Ovary (tissue), 7 donors: ENCODE measurements at regions not wholly inside any gene's neighbourhood (a gene's known extent, or its start where the extent isn't known, plus 50 kb on each side); places are given as distances from the start of the nearest gene placed in this dataset.

Experiments used
- DNase-seq, 5 donors: peaks; one replicate each; pipeline ENCODE4 v3.0.0-alpha.2; 2019 to 2020
- H3K27ac ChIP-seq, 2 donors: fragments of 200-600 bp; one replicate each; pipeline versions ENCODE4 v1.5.1 to v1.8.0; 2019 to 2022
- H3K27me3 ChIP-seq: fragments of 200-600 bp; one replicate; pipeline ENCODE4 v1.8.0; 2022
- H3K36me3 ChIP-seq: fragments of 200-600 bp; sonication (generic); one replicate; pipeline ENCODE4 v1.5.1; 2019
- H3K4me1 ChIP-seq: one replicate; pipeline ENCODE4 v1.8.1; 2013; ENCODE audit warnings: mild to moderate bottlenecking, moderate library complexity; ENCODE audit not compliant: insufficient read depth
- H3K4me3 ChIP-seq: fragments of 200-600 bp; sonication (generic); one replicate; pipeline ENCODE4 v1.5.1; 2017
- H3K9me3 ChIP-seq, 2 donors: fragments of 200-600 bp in 1 of 2; sonication (generic) in 1 of 2; one replicate each; pipeline versions ENCODE4 v1.5.1 to v1.8.1; 2013 to 2019; ENCODE audit warnings: mild to moderate bottlenecking in 1 of 2, moderate library complexity in 1 of 2
- CTCF ChIP-seq, 3 donors: fragments of 450-650 bp in 2 of 3; fragments of 200-600 bp in 1 of 3; IDR thresholded peaks; one replicate each; pipeline versions ENCODE4 v1.5.1 to v1.8.0; 2016 to 2022; ENCODE audit warnings: antibody characterized with exemption in 3 of 3, mild to moderate bottlenecking in 1 of 3
- EP300 ChIP-seq: sonication (generic); formaldehyde crosslinking; IDR thresholded peaks from one replicate; pipeline ENCODE4 v1.6.1; 2017; ENCODE audit warnings: antibody characterized with exemption
- POLR2A ChIP-seq: fragments of 450-650 bp; IDR thresholded peaks from one replicate; pipeline ENCODE4 v1.6.1; 2017; ENCODE audit warnings: antibody characterized with exemption, mild to moderate bottlenecking, moderate library complexity
- WGBS, 3 donors: extraction: QIAGEN DNeasy Blood & Tissue Kit in 1 of 3; methylation state at CpG; one replicate each; pipeline versions ENCODE4 v1.1.5 to v1.1.7; 2013 to 2017; 5-methylcytosine and 5-hydroxymethylcytosine counted together
- intact Hi-C, 4 donors: fragments of 100-400 bp; cut with DNase I; formaldehyde crosslinking; loops; one replicate each; pipeline versions ENCODE4 v1.11.0 to v1.15.1; 2022 to 2023
- donor health status: DM: no; HTN: no; CAD: no; lungs with moderate emphysema.
- donor health status: DM: no; HTN: no; CAD: no.
- donor health status: Bipolar disorder and iron deficiency.
- donor health status: DM: no; HTN: no; CAD: no.
- donor health status: DM: yes; HTN: yes; CAD: no.

GRCh38 chr3:118204052-118204656 is 830.5 kb downstream of the IGSF11 start:
- no peak overlapping the region for H3K27ac ChIP-seq
- intact Hi-C loops = no loop called here
- no peaks in the 10 kb centered on the region for H3K9me3 ChIP-seq
- H3K4me3 ChIP-seq = no peak overlapping the region
- no peak for TF ChIP-seq EP300
- TF ChIP-seq CTCF (IDR thresholded peaks at IDR 0.05) = no peak
- TF ChIP-seq POLR2A = no peak
- H3K27me3 ChIP-seq = no peaks in the 10 kb centered on the region
- no peaks in the 10 kb centered on the region for H3K4me1 ChIP-seq
- no peak for DNase-seq
- no peaks in the 10 kb centered on the region for H3K36me3 ChIP-seq
- 86 to 92% (median 87%) methylated on average over 5 of the region's 5 CpGs for WGBS, 3 donors

- H3K27me3 ChIP-seq = no peaks in the 10 kb centered on the region
- intact Hi-C loops = no loop called here
- no peaks in the 10 kb centered on the region for H3K4me1 ChIP-seq
- no peaks in the 10 kb centered on the region for H3K9me3 ChIP-seq
- TF ChIP-seq CTCF (IDR thresholded peaks at IDR 0.05) (no peak), POLR2A (no peak), EP300 (no peak)
- 50 to 65% (median 52%) methylated on average over 3 of the region's 3 CpGs for WGBS, 3 donors
- H3K36me3 ChIP-seq = no peaks in the 10 kb centered on the region
- DNase-seq = no peak
- no peak overlapping the region for H3K4me3 ChIP-seq
- no peak overlapping the region for H3K27ac ChIP-seq
Measured at GRCh38 chr3:118207271-118207670, 827.4 kb downstream of the IGSF11 start.

GRCh38 chr3:118208642-118209041 is 826.0 kb downstream of the IGSF11 start:
- H3K4me1 ChIP-seq = no peaks in the 10 kb centered on the region
- H3K4me3 ChIP-seq = no peak overlapping the region
- no peaks in the 10 kb centered on the region for H3K36me3 ChIP-seq
- TF ChIP-seq POLR2A (no peak), EP300 (no peak), CTCF (IDR thresholded peaks at IDR 0.05) (no peak)
- H3K9me3 ChIP-seq = no peaks in the 10 kb centered on the region
- no peak overlapping the region for H3K27ac ChIP-seq
- intact Hi-C loops = no loop called here
- WGBS, 3 donors = 47 to 68% (median 48%) methylated on average over 2 of the region's 2 CpGs
- no peaks in the 10 kb centered on the region for H3K27me3 ChIP-seq
- DNase-seq = no peak

GRCh38 chr3:118213892-118214291 is 820.8 kb downstream of the IGSF11 start:
- no peak for DNase-seq
- Histone ChIP-seq H3K36me3 (no peaks in the 10 kb centered on the region), H3K4me1 (no peaks in the 10 kb centered on the region), H3K9me3 (no peaks in the 10 kb centered on the region), H3K27ac (no peak overlapping the region), H3K4me3 (no peak overlapping the region), H3K27me3 (no peaks in the 10 kb centered on the region)
- TF ChIP-seq EP300 = no peak
- no peak for TF ChIP-seq POLR2A
- no peak for TF ChIP-seq CTCF (IDR thresholded peaks at IDR 0.05)
- intact Hi-C loops = no loop called here
